Erythroblast (primary cell): ENCODE measurements at regions not wholly inside any gene's neighbourhood (a gene's known extent, or its start where the extent isn't known, plus 50 kb on each side); places are given as distances from the start of the nearest gene placed in this dataset.

Source experiments
- GATA1 ChIP-seq: IDR thresholded peaks from 2 replicates; pipeline ENCODE4 v1.6.1; 2011; ENCODE audit warnings: low read depth, mild to moderate bottlenecking, control low read depth, low read length, moderate library complexity
- POLR2A ChIP-seq: IDR thresholded peaks from 2 replicates; pipeline ENCODE4 v1.6.1; 2011; ENCODE audit warnings: mild to moderate bottlenecking, low read length

DNA sequence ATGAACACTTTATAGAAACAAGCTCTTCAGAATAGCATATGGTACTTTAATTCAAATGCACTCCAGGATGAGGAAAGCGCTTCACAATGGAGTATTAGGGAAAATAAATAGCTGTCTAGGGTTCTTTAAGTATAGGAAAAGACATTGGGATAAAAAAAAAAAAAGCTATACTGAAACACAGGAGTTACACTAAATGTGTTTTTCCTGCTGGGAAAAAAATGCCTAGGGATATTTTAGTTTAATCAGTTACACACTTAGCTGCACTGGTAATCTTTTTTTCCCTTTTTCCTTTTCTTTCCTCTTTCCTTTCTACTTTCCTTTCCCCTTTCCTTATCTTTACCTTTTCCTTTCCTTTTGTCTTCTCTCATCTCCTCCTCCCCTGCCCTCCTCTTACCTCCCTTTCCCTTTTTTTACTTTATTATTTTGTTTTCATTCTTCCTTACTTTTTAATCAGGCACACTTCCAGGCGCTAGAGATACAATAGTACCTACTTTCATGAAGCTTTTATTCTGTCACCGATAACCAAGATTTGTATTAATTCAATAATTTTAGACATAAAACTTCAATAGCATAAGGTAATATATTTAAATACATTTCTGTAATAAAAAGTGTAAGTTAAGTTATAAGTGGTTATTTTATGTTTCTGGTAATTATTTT is 758.7 kb downstream of the CDH18 start:
- TF ChIP-seq POLR2A, result no peak
- TF ChIP-seq GATA1, result no peak
